Non-pigmented ciliary epithelial cell (primary cell): ENCODE measurements at regions not wholly inside any gene's neighbourhood (a gene's known extent, or its start where the extent isn't known, plus 50 kb on each side); places are given as distances from the start of the nearest gene placed in this dataset.
"Not testable (repeated sequence)": the region's sequence is repeated elsewhere in the genome, so short reads cannot be mapped to it uniquely, and the experiment has no call there.

Source experiments
- DNase-seq: peaks from one replicate; pipeline ENCODE4 v3.0.0-alpha.2; 2010; ENCODE audit warnings: low read depth

GRCh38 chr5:176140138-176140537 is 98.1 kb upstream of the SIMC1 start:
- not testable (repeated sequence) for DNase-seq

DNA sequence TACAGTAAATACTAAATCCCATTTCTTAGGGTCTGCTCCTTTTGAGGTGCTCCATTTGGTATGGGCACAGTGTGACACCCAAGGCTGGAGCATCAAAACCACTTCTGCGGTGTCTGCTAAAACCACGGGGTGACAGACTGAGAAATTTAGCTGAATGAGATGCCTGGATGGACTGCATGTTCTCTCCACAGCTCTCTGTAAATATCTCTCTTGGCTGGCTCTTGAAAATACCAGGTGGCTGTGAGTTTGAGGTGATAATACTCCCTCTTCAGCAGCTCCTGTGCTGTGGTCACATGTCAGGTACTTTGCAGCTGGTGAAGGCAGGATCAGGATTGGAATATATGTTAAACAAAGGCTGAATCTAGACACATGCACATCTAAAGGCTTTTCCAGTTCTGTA is 93.7 kb upstream of the SIMC1 start:
- no peak for DNase-seq

DNA sequence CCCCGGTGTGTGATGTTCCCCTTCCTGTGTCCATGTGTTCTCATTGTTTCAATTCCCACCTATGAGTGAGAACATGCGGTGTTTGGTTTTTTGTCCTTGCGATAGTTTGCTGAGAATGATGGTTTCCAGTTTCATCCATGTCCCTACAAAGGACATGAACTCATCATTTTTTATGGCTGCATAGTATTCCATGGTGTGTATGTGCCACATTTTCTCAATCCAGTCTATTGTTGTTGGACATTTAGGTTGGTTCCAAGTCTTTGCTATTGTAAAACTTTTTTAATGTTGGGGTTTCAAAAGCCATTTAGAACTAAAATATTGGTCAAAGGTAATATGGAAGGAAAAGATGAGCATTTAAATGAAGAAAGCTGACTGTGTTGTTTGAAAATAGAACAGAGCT is 88.3 kb upstream of the SIMC1 start:
- not testable (repeated sequence) for DNase-seq

DNA sequence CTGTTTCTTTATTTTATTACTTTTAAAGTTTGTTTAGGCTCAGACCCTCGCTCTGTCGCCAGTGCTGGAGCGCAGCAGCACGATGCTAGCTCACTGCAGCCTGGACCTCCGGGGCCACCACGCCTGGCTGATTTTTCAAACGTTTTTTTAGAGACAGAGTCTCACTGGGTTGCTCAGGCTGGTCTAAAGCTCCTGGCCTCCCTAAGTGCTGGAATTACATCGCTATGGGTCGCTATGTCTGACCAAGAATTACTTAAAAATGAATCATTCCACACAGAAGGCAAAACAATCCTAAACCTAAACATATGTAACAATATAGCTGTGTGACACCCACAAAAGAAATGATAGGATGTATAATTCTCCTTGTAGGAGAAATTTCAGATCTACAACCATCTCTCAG is 86.9 kb upstream of the SIMC1 start:
- peak; percentile 51 for DNase-seq

- no peak for DNase-seq
Observed at GRCh38 chr5:176152191-176152929, 85.9 kb upstream of the SIMC1 start.

DNA sequence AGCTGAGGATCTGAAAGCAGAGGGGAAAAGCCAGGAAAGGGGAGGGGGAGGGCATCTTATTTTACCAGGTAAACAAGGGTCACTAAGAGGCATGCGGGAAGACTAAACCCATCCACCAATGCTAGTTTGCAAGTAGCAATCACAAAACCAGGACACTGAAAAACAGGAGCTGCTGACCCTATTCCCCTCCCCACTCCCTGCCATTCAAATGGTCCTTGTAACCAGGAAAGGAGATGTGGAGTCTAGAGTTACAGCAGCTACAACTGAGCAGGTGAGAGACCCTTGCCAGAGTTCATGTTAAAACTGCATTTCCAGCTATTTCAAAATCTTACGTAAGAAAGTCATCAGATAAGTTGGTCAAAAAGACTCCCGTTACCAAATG is 85.3 kb upstream of the SIMC1 start:
- no peak for DNase-seq

DNA sequence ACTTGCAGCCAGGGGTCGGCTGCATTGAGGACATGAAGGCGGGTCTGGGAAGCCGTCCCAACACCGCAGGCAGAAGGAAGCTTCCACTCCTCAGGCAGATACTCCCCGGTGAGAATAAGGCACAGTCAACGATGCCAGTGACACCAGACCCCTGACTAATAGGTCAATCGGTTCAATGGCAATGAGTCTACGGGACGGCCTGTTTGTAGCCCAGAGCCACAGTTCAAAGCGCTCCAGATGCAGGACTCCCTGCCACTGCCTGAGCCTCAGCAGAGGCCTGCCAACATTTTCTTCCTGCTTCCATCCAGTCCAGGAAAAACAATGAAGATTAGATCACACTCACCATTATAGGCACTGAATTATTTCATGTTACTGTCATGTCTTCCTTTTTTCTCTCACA is 84.5 kb upstream of the SIMC1 start:
- no peak for DNase-seq

DNA sequence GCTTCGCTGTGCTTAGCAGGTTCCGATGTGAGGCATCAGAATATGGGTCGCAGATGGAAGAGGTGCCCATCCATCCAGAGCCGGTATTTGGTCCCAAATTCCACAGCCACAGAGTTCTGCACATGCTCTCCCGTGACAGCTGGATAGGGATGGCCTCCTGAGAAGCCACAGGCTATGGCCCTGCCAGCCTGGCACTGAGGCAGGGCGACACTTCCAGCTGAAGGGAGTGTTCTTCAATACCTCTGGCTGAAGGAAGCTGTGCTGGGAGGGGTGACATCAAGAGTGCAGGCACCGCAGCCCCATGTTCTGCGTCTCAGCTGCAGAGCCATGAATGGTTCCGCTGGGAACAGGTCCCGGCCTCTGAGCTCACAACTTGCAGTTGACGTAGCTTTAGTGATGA is 83.4 kb upstream of the SIMC1 start:
- no peak for DNase-seq

- DNase-seq: no peak
Observed at GRCh38 chr5:176155922-176156359, 82.3 kb upstream of the SIMC1 start.

- DNase-seq: no peak
Observed at GRCh38 chr5:176157656-176158055, 80.6 kb upstream of the SIMC1 start.

GRCh38 chr5:176161431-176161830 is 76.8 kb upstream of the SIMC1 start:
- DNase-seq: no peak

GRCh38 chr5:176162198-176162597 is 76.0 kb upstream of the SIMC1 start:
- DNase-seq: no peak

DNA sequence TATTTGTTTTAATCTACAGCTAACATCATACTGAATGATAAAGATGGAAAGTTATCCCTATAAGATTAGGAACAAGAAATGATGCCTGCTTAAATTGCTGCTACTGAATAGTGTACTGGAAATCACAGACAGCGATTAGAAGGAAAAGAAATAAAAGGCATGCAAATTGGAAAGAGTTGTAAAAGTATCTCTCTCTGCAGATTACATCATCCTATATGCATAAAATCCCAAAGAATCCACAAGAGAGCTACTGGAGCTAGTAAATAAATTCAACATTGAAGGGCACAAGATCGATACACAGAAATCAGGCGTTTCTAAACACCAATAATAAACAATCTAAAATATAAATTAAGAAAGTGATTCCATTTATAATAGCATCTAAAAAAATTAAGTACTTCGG is 75.3 kb upstream of the SIMC1 start:
- DNase-seq: no peak

DNA sequence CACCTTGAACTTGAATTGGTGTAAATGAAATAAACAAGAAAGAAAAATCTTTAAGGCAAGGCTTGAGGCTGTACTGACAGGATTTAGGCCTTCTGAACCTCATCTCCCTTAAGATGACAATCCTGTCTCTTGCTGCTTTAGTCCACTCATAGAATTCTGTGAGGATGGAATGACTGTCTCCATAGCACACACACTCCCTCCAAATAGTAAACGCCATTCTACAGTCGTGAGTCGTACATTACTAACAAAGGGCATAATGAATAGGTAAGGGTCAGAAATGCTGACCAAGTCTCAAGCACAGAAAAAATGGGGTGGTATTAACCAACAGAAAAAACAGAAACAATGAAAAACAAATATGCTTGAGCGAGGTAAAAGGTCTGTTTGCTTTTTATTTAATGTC is 71.8 kb upstream of the SIMC1 start:
- DNase-seq: no peak

DNA sequence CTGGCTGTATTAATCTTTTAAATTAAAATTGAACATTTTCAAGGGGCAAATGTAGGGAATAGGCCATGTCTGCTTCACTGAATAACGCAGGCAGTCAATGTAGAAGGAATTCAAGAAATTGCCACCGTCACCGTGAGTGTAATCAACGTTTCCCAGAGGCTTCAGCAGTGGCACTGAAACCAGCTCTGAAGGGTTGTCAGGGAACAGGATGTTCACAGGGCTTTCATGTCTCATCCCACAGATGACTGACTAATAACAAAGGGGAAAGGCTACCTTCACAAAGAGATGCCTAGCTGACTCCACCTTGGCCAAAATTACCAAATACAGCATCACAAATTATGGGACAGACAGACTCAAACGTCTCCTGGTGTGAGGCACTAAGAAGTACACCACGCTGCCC is 70.4 kb upstream of the SIMC1 start:
- DNase-seq: no peak

- no peak for DNase-seq
Observed at GRCh38 chr5:176169393-176170063, 68.7 kb upstream of the SIMC1 start.

GRCh38 chr5:176170084-176170483 is 68.1 kb upstream of the SIMC1 start:
- DNase-seq: no peak

DNA sequence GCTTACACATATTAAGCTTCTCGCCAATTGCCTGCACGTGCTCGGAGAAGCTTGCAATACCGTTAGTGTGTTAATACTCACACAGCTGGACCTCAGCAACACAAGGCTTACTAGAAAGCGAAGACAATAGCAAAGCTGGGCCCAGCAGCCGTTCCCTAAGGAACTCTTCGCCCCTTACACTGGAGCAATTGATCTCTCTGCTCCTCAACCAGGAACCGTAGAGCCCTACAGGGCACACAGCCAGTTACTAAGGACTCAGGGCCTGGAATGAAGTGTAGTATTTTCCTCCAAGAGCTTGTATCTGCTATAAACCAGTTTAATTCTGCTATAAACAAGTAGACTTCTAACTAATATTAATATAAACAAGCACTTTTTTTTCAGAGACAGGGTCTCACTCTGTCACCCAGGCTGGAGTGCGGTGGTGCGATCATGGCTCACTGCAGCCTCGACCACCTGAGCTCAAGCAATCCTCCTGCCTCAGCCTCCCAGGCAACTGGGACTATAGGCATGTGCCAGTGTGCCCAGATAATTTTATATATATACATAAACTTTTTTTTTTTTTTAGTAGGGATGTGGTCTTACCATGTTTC is 67.0 kb upstream of the SIMC1 start:
- no peak for DNase-seq

DNA sequence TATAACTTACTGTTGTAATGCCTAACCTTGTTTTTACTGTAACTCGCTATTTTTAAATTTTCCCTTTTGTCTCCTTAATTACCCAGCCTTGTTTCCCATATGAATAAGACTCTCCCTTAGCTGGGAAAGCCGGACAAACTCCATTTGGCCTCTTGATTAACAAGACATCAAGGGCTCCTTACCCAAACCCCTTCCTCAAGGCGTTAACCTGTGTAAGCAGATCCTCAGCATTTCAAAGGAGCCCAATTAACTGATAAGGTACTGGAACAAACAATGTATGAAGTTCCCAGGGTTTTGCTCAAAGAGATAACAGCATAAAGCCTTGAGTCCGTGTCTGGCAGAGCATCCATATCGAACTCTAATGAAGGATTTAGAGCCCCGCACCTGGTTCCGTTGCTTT is 66.0 kb upstream of the SIMC1 start:
- DNase-seq: no peak

- DNase-seq: no peak
Observed at GRCh38 chr5:176173647-176174046, 64.6 kb upstream of the SIMC1 start.

GRCh38 chr5:176174345-176175025 is 63.7 kb upstream of the SIMC1 start:
- DNase-seq: no peak

DNA sequence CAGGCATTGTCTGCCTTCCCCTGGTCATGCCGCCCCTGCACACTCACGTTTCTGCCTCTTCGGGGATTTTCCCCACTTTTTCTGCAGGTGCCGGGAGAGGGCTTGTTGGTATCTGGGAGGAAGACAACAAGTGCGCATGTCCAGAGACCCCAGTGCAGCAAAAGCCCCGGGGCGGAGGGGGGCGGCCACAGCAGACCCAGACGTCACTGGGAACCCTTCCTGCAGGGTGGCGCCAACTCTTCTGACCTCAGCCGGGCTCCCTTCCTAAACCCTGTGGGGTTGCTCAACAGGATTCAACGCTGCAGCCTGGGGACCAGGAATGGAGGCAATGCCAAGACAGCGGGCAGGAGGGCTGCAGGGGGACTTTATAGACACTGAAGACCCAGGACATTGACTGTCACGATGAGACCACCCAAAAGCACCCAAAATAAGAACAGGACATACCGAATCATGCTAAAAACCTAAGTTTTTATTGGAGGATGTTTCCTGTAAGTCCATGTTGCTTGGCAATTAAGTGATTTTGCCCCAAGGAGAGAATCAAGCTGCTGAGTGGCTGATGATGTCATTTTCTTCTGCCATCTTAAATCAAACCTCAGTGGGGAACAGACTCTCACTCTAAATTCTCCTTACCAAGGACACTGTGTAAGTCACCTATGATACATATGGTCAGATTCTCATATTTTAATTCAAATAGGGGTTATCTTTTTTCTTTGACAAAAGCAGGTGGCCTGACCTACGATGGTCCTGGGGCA is 62.9 kb upstream of the SIMC1 start:
- no peak for DNase-seq
